GM23338 (cell line): ENCODE measurements at regions not wholly inside any gene's neighbourhood (a gene's known extent, or its start where the extent isn't known, plus 50 kb on each side); places are given as distances from the start of the nearest gene placed in this dataset.

ENCODE experiments used
- ATAC-seq: fragments of 200-7000 bp; cut with Tn5 transposase; 3 replicates; pipeline ENCODE4 v1.9.1; 2020
- DNase-seq: peaks from one replicate; pipeline ENCODE4 v3.0.0-alpha.2; 2015; ENCODE audit warnings: low spot score
- H2AFZ ChIP-seq: fragments of 200-600 bp; sonication (generic); 2 replicates; pipeline ENCODE4 v1.8.0; 2016; ENCODE audit warnings: antibody characterized with exemption, mild to moderate bottlenecking, moderate library complexity
- H3F3A ChIP-seq: fragments of 200-600 bp; sonication (generic); replicated peaks from 2 replicates; pipeline ENCODE4 v1.8.0; 2017; ENCODE audit warnings: antibody characterized with exemption, mixed run types, low read depth
- H3K27ac ChIP-seq: fragments of 200-600 bp; sonication (generic); 2 replicates; pipeline ENCODE4 v1.6.1; 2016; ENCODE audit warnings: low read depth
- H3K27me3 ChIP-seq: fragments of 200-600 bp; sonication (generic); 2 replicates; pipeline ENCODE4 v1.8.0; 2016; ENCODE audit warnings: mild to moderate bottlenecking, mixed run types, moderate library complexity; ENCODE audit not compliant: insufficient read depth
- H3K36me3 ChIP-seq: fragments of 200-600 bp; sonication (generic); 2 replicates; pipeline ENCODE4 v1.8.0; 2016; ENCODE audit warnings: mild to moderate bottlenecking; ENCODE audit not compliant: insufficient read depth
- H3K4me1 ChIP-seq: fragments of 200-600 bp; sonication (generic); 2 replicates; pipeline ENCODE4 v1.8.0; 2016; ENCODE audit warnings: mild to moderate bottlenecking, moderate library complexity; ENCODE audit not compliant: insufficient read depth
- H3K4me2 ChIP-seq: fragments of 200-600 bp; sonication (generic); 2 replicates; pipeline ENCODE4 v1.7.1; 2017; ENCODE audit warnings: mixed run types
- H3K4me3 ChIP-seq: fragments of 200-600 bp; sonication (generic); 2 replicates; pipeline ENCODE4 v1.6.1; 2016; ENCODE audit warnings: mixed run types
- H3K79me2 ChIP-seq: fragments of 200-600 bp; sonication (generic); replicated peaks from 2 replicates; pipeline ENCODE4 v1.8.0; 2017; ENCODE audit warnings: mild to moderate bottlenecking; ENCODE audit not compliant: insufficient read depth
- H3K9me2 ChIP-seq: fragments of 200-600 bp; sonication (generic); 2 replicates; pipeline ENCODE4 v1.8.0; 2017; ENCODE audit not compliant: insufficient read depth
- H4K20me1 ChIP-seq: fragments of 200-600 bp; sonication (generic); replicated peaks from 2 replicates; pipeline ENCODE4 v1.8.0; 2017; ENCODE audit warnings: mild to moderate bottlenecking; ENCODE audit not compliant: insufficient read depth
- H3K27ac Mint-ChIP-seq: 2 replicates; pipeline ENCODE4 v1.8.0; 2020; ENCODE audit warnings: inconsistent platforms, mild to moderate bottlenecking, moderate library complexity, mixed read lengths
- H3K27me3 Mint-ChIP-seq: 3 replicates; pipeline ENCODE4 v1.8.0; 2022; ENCODE audit warnings: low read depth, mild to moderate bottlenecking, moderate library complexity, mixed read lengths, inconsistent platforms; ENCODE audit not compliant: insufficient read depth, poor library complexity
- H3K36me3 Mint-ChIP-seq: 3 replicates; pipeline ENCODE4 v1.8.0; 2021; ENCODE audit warnings: low read depth, mild to moderate bottlenecking, inconsistent platforms, moderate library complexity, mixed read lengths
- H3K4me1 Mint-ChIP-seq: 3 replicates; pipeline ENCODE4 v1.8.0; 2020; ENCODE audit warnings: mild to moderate bottlenecking, inconsistent platforms, mixed read lengths
- H3K4me3 Mint-ChIP-seq: 3 replicates; pipeline ENCODE4 v1.8.0; 2021; ENCODE audit warnings: moderate library complexity, mild to moderate bottlenecking, inconsistent platforms, mixed read lengths
- H3K9me3 Mint-ChIP-seq: 3 replicates; pipeline ENCODE4 v1.8.0; 2020; ENCODE audit warnings: moderate library complexity, mild to moderate bottlenecking, inconsistent platforms, mixed read lengths
- CREB1 ChIP-seq: fragments of 250-450 bp; sonication (Bioruptor Pico); IDR thresholded peaks from 2 replicates; pipeline ENCODE4 v1.5.0; 2020; ENCODE audit warnings: low read depth, mild to moderate bottlenecking, moderate library complexity
- CTCF ChIP-seq, 2 experiments: fragments of 200-600 bp in 1 of 2; sonication (generic) in 1 of 2; conservative IDR thresholded peaks; 2 replicates each; pipeline versions ENCODE4 v1.5.1 to v1.6.1; 2016 to 2017; ENCODE audit warnings: antibody characterized with exemption in 2 of 2, low read depth in 2 of 2, mild to moderate bottlenecking in 2 of 2, moderate library complexity in 1 of 2
- EZH2phosphoT487 ChIP-seq: fragments of 200-600 bp; sonication (generic); IDR thresholded peaks from one replicate; pipeline ENCODE4 v1.8.1; 2018; ENCODE audit warnings: antibody characterized with exemption; ENCODE audit not compliant: unreplicated experiment
- JUNB ChIP-seq: IDR thresholded peaks from one replicate; pipeline ENCODE4 v1.6.1; 2016; ENCODE audit warnings: antibody characterized with exemption; ENCODE audit not compliant: unreplicated experiment
- POLR2AphosphoS5 ChIP-seq: IDR thresholded peaks from 2 replicates; pipeline ENCODE4 v1.6.1; 2016; ENCODE audit warnings: antibody characterized with exemption, low read depth
- REST ChIP-seq: IDR thresholded peaks from one replicate; pipeline ENCODE4 v1.6.1; 2018; ENCODE audit warnings: antibody characterized with exemption; ENCODE audit not compliant: unreplicated experiment
- ZNF331 ChIP-seq: fragments of 250-450 bp; sonication (Bioruptor Pico); IDR thresholded peaks from 2 replicates; pipeline ENCODE4 v1.5.0; 2020; ENCODE audit warnings: low read depth, mild to moderate bottlenecking, moderate library complexity
- ZNF462 ChIP-seq: fragments of 250-450 bp; sonication (Bioruptor Pico); IDR thresholded peaks from 2 replicates; pipeline ENCODE4 v1.5.0; 2020; ENCODE audit warnings: mild to moderate bottlenecking, moderate library complexity

DNA sequence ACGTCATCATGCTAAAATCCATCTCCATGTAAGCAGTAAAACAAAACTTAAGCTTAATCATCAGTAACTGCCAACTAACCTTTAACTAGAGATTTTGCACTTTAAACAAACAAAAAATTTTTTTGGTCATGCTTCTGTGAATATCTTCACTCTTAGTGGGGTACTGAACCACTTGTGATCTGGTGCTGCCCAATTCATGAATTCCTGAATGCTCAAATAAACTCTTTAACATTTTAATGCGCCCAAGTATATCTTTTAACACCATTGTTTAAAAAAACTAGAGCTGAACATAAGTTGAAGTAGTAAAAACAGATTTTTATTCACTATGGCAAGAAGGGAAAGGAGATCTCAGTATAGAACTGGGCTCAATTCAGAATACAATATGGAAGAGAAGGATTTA is 196.9 kb upstream of the USP24 start:
- H3K27me3 ChIP-seq: no peaks in the 10 kb centered on the region
- H3K4me2 ChIP-seq: no peak overlapping the region
- H3K4me3 Mint-ChIP-seq: no peak overlapping the region
- H3K4me1 ChIP-seq: no peaks in the 10 kb centered on the region
- H3K27me3 Mint-ChIP-seq: no peaks in the 10 kb centered on the region
- H3K9me3 Mint-ChIP-seq: peaks cover 14% of the 10 kb centered on the region
- no peaks in the 10 kb centered on the region for H3F3A ChIP-seq
- no peaks in the 10 kb centered on the region for H3K36me3 ChIP-seq
- H3K27ac Mint-ChIP-seq: no peak overlapping the region
- no peak overlapping the region for H3K27ac ChIP-seq
- H3K4me1 Mint-ChIP-seq: peaks cover 3% of the 10 kb centered on the region; the same call in 1 of the 3 replicates
- ATAC-seq (no peak), DNase-seq (no peak)
- no peaks in the 10 kb centered on the region for H4K20me1 ChIP-seq
- TF ChIP-seq CREB1 (CRISPR knock-in tag) (no peak), EZH2phosphoT487 (no peak), ZNF462 (CRISPR knock-in tag) (no peak), REST (no peak), POLR2AphosphoS5 (no peak), JUNB (no peak), ZNF331 (CRISPR knock-in tag) (no peak), CTCF (conservative IDR thresholded peaks at IDR 0.05; ENCODE audit: low read depth in 2 of 2) (no peak)
- H2AFZ ChIP-seq: no peak overlapping the region
- H3K4me3 ChIP-seq: no peak overlapping the region
- no peaks in the 10 kb centered on the region for H3K79me2 ChIP-seq
- H3K36me3 Mint-ChIP-seq: no peaks in the 10 kb centered on the region
- peaks cover 19% of the 10 kb centered on the region for H3K9me2 ChIP-seq
